WERI-Rb-1 (cell line): ENCODE measurements at regions not wholly inside any gene's neighbourhood (a gene's known extent, or its start where the extent isn't known, plus 50 kb on each side); places are given as distances from the start of the nearest gene placed in this dataset.

ENCODE experiments used
- DNase-seq: peaks from one replicate; pipeline ENCODE4 v3.0.0-alpha.2; 2020
- H3K27ac ChIP-seq: fragments of 250-450 bp; sonication (Bioruptor Pico); 2 replicates; pipeline ENCODE4 v1.5.1; 2020; ENCODE audit warnings: mild to moderate bottlenecking, moderate library complexity
- H3K27me3 ChIP-seq: fragments of 250-450 bp; sonication (Bioruptor Pico); 2 replicates; pipeline ENCODE4 v1.5.1; 2021; ENCODE audit warnings: mild to moderate bottlenecking, low read depth, moderate library complexity; ENCODE audit not compliant: insufficient read depth, severe bottlenecking
- H3K36me3 ChIP-seq: fragments of 250-450 bp; sonication (Bioruptor Pico); 2 replicates; pipeline ENCODE4 v1.5.1; 2020; ENCODE audit warnings: mild to moderate bottlenecking, moderate library complexity
- H3K4me3 ChIP-seq: 2 replicates; pipeline ENCODE4 v1.5.1; 2011; ENCODE audit warnings: low read depth, mild to moderate bottlenecking, control low read depth, low read length
- H3K9me3 ChIP-seq: fragments of 250-450 bp; sonication (Bioruptor Pico); 2 replicates; pipeline ENCODE4 v1.5.1; 2021; ENCODE audit warnings: mild to moderate bottlenecking, moderate library complexity; ENCODE audit not compliant: severe bottlenecking
- TF ChIP-seq, protein P1 (sequence below): IDR thresholded peaks from 2 replicates; pipeline ENCODE4 v1.5.1; 2011; ENCODE audit warnings: low read depth, mild to moderate bottlenecking, control low read depth, inconsistent platforms, low read length

DNA sequence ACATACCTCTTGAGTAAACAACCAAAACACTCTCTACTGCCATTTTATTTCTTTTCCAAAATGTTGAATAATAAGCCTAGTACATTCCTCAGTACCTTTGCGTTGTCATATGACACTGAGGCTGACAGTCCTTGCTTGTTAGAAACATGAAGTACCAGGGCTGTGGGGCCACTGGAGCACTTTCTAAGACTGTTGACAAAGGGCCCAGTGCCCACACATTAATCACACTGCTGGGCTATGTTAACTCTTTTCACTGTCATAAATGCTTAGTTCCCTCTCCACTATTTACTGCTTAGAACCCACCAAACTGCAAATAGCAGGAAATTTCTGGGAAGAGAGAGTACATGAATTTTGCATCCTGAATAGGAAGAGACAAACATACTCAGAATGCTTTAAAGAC is 57.1 kb downstream of the FAM47B start:
- H3K36me3 ChIP-seq, result no peaks in the 10 kb centered on the region
- H3K9me3 ChIP-seq, result no peaks in the 10 kb centered on the region

DNA sequence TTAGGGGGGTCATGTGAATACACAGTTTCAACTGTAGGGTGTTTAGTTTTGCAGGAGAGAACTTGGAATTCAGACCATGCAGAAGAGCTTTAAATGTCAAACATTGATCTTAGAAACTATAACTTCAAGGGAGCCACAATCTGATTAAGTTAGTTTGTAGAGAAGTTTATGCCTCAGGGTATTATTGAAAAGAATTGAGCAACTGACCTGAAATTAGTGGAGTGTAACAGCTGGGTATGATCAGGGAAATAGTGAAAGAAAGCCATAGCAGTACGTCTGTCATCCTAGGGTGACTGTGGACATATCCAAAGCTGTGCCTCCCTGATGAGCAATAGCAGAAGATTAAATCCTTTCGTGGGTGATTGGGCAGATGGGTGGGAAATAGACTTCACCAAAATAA is 63.8 kb downstream of the FAM47B start:
- no peaks in the 10 kb centered on the region for H3K27me3 ChIP-seq
- H3K4me3 ChIP-seq, result no peak overlapping the region
- TF ChIP-seq, protein P1, sequence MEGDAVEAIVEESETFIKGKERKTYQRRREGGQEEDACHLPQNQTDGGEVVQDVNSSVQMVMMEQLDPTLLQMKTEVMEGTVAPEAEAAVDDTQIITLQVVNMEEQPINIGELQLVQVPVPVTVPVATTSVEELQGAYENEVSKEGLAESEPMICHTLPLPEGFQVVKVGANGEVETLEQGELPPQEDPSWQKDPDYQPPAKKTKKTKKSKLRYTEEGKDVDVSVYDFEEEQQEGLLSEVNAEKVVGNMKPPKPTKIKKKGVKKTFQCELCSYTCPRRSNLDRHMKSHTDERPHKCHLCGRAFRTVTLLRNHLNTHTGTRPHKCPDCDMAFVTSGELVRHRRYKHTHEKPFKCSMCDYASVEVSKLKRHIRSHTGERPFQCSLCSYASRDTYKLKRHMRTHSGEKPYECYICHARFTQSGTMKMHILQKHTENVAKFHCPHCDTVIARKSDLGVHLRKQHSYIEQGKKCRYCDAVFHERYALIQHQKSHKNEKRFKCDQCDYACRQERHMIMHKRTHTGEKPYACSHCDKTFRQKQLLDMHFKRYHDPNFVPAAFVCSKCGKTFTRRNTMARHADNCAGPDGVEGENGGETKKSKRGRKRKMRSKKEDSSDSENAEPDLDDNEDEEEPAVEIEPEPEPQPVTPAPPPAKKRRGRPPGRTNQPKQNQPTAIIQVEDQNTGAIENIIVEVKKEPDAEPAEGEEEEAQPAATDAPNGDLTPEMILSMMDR, result no peak

More for the DNA sequence above, 57.1 kb downstream of the FAM47B start:
- H3K27me3 ChIP-seq, result no peaks in the 10 kb centered on the region
- TF ChIP-seq, protein P1, result no peak
- DNase-seq, result no peak
- no peak overlapping the region for H3K4me3 ChIP-seq
- no peak overlapping the region for H3K27ac ChIP-seq

DNA sequence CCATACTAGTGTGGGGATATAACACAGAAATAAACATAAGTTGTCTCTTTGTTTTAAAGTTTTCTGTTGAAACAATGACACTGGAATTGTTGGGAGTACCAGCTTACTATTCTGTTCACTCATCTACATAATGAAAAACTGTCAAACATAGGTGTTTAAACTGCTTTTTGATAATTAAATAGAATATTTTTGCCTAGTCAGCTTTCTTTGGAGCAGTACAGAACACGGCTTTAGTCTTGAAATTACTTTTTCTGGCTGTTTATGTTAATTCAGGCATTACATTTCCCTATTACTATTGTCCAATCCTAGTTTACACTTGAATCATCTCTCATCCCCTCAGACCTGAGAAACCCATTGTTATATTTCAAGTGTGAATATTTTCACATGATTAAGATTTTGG is 73.0 kb downstream of the FAM47B start:
- Histone ChIP-seq H3K36me3 (no peaks in the 10 kb centered on the region), H3K4me3 (no peak overlapping the region), H3K9me3 (no peaks in the 10 kb centered on the region), H3K27ac (no peak overlapping the region), H3K27me3 (no peaks in the 10 kb centered on the region)
- no peak for DNase-seq
- TF ChIP-seq, protein P1, result no peak

More for the DNA sequence above, 63.8 kb downstream of the FAM47B start:
- no peaks in the 10 kb centered on the region for H3K36me3 ChIP-seq
- H3K27ac ChIP-seq, result no peak overlapping the region
- DNase-seq, result no peak
- no peaks in the 10 kb centered on the region for H3K9me3 ChIP-seq

DNA sequence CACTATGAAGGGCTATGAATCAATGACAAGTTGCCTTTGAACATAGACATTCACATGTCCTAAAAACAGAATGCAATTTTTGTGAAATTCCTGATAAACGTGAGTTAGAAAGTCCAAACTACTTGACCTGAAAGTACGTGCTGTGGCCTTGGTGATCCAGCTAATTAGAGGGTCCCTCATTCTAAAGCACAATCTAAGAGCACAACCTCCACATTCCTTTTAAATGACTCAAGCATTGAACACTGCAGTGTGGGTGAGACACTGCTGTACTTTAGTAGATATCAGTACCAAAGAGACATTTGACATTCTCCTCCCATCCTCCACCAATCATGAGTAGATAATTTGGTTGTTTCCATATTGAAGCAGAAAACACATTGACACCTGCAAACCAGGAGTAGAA is 73.5 kb downstream of the FAM47B start:
- H3K27me3 ChIP-seq, result no peaks in the 10 kb centered on the region
- no peak for DNase-seq
- no peak overlapping the region for H3K27ac ChIP-seq

DNA sequence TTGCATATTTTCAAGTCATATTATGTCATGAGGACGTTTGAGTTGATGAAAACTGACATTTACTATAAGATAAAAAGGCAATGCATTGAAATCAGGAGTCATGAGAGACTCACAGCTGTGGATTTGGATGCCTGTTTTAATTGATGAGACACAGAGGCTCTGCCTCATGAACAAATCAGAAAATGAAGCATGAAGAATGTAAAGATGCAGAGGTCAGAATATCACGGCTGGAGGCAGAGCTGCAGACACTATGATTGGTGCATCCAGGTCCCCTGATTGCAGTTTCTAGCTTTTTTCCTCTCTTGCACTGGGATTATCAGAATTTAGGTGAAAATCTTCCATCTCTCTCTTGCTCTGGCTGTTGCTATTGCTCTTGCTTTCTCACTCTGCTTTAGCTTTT is 74.7 kb downstream of the FAM47B start:
- no peak overlapping the region for H3K27ac ChIP-seq
- TF ChIP-seq, protein P1, result no peak
- H3K4me3 ChIP-seq, result no peak overlapping the region
- H3K9me3 ChIP-seq, result no peaks in the 10 kb centered on the region
- H3K27me3 ChIP-seq, result no peaks in the 10 kb centered on the region
- H3K36me3 ChIP-seq, result no peaks in the 10 kb centered on the region
- no peak for DNase-seq

More for the DNA sequence above, 73.5 kb downstream of the FAM47B start:
- no peak overlapping the region for H3K4me3 ChIP-seq
- no peaks in the 10 kb centered on the region for H3K9me3 ChIP-seq
- TF ChIP-seq, protein P1, result no peak
- no peaks in the 10 kb centered on the region for H3K36me3 ChIP-seq

DNA sequence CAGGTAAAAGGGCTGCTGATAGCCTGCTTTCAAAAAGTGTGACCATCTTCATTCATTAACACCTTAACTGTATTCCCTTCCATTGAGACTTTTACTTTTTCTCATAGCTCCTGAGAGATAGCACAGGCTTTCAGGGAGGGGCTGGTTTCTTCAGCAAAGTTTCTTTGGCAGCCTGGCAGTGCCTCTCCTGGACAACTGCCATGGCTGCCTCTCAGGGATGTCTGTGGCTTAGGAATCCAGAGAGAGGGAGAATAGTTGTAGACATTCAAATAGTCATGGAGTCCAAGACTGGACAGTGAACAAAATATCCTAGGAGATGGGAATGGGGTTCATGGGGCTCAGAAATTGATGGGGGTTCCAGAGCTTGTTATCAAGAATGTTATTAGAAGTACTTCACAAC is 81.1 kb downstream of the FAM47B start:
- no peak overlapping the region for H3K4me3 ChIP-seq
- no peaks in the 10 kb centered on the region for H3K27me3 ChIP-seq
- no peak overlapping the region for H3K27ac ChIP-seq
- no peak for DNase-seq
- TF ChIP-seq, protein P1, result no peak
- no peaks in the 10 kb centered on the region for H3K36me3 ChIP-seq
- H3K9me3 ChIP-seq, result no peaks in the 10 kb centered on the region
